Superior temporal gyrus (tissue), 1 donor: ENCODE measurements at regions not wholly inside any gene's neighbourhood (a gene's known extent, or its start where the extent isn't known, plus 50 kb on each side); places are given as distances from the start of the nearest gene placed in this dataset.
"Not testable (repeated sequence)": the region's sequence is repeated elsewhere in the genome, so short reads cannot be mapped to it uniquely, and the experiment has no call there.

ENCODE experiments used
- DNase-seq: peaks from one replicate; pipeline ENCODE4 v3.0.0-alpha.2; 2016; ENCODE audit errors: extremely low spot score

DNA sequence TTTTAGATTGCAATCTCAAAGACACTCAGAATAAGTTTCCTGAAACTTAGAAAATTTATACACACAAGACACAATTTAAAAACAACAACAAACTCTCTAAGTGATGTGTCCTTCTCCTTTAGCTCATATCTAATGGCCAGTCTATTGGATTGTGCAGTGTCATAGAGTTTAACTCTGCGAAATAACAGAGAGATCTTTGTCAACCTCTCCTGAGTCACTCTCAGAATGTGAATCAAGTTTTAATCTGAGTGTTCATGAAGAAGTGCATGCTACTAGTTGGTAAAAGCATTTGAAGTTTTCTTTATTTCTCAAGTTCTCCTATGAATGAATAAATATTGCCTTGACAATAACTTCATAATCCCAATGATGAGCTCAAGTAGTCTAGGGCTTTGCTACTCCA is 284.5 kb upstream of the DNAJC19 start:
- DNase-seq = no peak

DNA sequence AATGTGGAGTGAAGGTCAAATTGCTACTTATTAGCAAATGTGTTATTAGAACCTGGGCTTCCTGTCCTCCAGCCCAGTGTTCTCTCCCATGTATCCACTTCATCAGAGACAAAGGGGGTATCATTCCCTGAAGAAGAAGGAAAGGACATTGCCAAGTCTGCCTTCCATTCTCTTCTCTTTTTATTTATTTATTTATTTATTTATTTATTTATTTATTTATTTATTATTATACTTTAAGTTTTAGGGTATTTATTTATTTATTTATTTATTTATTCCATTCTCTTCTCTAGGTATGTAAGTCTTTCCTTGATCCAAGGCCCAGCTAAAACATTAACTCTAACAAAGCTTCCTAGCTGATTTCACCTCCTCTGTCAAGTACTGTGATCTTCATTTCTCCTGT is 277.8 kb upstream of the DNAJC19 start:
- DNase-seq = no peak

DNA sequence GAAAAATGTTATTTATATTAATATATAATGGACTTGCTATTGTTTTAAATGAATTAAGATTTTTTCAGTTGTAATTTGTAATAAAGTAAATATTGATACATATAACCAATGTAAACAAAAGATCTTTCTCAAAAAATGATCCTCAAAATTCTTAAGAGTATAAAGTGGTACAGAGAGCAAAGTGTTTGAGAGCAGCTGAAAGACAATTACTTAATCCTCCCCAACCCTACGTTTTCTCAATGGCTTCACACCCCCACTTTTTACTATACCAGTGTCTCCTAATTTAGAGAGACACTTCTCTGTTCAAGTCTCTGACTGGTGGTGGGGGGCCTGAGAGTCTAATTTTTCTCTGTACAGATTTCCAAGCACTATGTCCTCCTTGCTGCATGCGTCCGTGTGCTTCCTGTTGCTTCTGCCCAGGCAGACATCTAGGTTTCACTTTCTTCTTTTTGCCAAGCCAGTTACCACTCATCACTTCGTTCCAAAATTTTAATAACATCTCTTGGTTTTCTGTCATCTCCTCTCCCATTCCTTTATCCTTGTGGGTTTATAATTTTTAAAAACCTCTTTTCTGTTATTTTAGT is 276.3 kb upstream of the DNAJC19 start:
- no peak for DNase-seq

DNA sequence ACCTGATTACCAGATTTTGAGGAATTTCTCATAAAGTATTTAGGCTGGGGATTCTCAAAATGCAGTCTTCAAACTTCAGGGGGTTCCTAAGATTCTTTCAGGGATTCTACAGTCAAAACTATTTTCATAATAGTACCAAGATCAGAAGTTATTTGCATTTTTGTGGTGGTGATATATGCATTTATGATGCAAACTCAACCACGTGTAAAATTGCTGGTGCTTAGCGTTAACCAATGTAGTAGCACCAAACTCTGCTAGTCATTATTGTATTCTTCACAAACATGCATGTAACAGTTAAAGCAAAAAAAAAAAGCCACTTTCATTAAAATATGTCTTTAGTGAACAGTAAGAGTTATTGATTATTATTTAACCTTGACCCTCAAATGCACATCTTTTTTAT is 274.9 kb upstream of the DNAJC19 start:
- no peak for DNase-seq

DNA sequence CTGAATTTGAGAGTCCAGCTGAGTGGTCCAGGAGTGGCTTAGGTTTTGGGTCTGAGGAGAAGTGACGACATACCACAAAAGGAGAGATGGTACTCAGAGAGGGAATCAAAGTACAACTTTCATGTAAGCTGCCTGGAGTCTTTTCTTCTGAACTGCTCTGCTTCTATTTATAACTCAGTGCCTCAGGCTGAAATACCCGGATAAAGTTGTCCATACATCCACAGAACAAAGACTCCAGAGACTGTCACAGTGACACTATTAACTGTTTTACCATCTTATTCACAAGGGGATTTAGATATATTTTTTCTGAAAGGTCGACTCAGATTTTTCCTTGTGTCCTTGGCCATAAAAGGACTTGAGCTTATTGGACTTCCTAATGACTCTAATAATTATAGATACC is 264.3 kb upstream of the DNAJC19 start:
- no peak for DNase-seq

DNA sequence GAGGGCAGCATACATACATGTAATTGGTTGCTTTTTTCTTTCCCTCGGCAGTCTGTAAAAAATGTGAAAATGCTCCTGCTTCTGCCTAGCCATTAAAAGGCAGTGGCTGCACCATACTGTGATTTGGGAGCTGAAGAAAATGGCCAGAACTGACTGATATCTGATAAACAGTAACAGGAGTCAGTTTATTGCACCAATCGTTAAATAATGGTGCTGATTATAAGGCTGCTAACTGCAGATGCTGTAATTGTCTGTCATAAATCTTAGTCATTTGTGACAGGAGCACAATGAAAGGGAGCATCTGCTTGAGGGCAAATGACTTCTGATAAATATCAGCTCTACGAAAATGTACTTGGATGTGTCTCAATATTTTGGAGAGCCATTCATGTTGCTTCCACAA is 263.1 kb upstream of the DNAJC19 start:
- no peak for DNase-seq

DNA sequence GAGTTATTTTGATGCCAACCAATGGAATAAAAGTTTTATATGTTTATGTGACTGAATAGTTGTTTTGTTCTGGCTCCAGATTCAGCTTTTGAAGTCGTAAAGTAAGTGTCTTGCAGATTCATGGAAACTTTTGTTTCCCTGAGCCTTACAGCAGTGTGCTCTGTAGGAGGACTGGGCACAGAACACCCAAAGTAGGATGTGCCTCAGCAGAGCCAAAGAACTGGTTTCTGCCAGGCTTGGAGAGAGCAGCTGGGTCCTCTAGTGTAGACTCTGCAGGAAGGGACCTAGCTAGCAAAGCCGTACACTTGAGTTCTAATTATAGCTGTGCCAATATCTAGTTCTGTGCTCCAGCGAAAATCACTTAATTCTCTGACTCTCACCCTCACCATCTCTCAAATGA is 261.2 kb upstream of the DNAJC19 start:
- DNase-seq = no peak

DNA sequence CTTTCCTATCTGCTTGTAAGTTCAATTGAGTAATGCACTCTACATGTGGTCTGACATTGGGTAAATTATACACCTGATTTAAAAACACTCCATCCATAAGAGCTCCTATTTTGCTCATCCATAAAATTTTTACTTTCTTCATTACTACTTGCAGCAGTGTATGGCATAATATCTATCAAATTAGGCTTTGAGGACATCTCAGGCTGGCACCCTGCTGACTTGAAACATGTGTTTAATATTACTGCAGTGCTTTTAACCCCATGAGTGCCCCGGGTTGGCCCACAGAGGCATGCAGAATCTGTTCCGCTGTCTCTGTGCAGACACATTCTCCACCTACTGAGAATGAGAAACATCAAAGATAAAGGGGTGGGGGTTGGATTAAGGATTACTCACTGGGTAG is 249.9 kb upstream of the DNAJC19 start:
- no peak for DNase-seq

DNA sequence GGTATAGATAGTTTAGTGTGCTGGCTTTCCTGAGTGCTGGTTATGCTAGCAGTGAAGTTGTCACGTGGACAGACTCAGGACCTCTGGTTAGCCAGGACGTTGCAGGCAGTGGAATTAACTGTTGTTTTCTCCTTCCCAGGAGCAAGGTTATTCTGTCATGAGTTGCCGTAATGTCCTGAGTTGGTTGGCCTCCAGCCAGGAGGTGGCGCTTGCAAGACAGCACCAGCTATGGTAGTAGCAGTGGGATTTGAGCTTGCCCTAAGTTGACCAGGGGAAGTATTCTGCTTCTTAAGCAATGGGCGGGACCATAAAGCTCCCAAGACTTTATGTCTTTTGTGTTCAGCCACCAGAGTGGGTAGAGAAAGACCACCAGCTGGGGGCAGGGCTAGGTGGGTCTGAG is 240.7 kb upstream of the DNAJC19 start:
- no peak for DNase-seq

DNA sequence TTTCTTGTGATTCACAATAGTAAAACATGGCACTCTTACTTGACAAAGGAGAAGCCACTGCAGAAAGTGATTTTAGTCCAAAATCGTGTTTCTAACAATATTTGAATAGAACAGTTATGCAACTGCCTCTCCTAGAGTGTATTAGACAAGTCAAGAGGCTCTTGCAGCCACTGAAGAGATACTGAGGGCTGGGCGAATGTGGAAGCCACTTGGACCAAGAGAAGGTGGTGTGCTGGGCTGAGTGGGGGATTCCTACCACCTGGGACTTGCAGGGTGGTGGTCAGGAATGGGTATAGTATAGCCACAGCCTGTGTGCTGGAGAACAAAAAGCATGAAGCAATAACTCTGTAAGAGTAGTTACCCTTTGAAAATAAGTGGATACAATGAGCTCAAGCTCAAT is 223.8 kb upstream of the DNAJC19 start:
- no peak for DNase-seq

DNA sequence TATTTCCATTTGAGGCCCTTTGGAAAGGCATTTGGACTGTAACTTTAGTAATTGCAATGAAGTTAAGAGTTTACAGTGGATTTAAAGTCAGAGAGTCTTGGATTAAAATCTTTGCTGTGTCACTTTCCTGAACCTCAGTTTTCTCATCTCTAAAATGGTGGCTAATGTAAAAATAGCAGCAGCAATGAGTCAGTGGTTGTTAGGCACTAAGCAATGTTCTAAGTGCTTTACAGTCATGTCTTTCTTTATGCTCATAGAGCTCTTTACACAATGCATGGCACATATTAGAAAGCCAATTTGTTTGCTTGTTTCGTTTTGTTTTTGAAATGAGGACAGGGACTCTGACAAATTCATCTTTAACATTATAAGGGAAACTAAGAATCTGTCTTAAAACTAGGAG is 222.7 kb upstream of the DNAJC19 start:
- DNase-seq = no peak

DNA sequence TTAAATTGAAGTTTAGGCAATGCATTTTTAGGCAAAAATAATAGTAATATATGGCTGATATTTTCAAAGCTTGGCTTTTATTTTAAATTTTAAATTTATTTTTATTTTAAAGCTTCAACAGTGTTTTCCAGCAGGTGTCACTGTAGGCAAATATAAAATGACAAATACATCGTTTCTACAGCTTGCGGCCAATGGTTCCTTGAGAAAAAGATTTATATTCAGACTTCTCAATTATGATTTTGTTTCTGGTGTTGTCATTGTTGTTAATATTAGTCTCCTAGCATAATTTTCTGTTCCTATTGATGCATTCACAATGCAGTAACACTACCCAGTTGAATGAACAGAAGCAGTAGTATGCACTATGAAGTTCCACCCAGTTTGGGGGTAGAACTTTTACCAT is 220.7 kb upstream of the DNAJC19 start:
- peak; percentile 75 for DNase-seq

DNA sequence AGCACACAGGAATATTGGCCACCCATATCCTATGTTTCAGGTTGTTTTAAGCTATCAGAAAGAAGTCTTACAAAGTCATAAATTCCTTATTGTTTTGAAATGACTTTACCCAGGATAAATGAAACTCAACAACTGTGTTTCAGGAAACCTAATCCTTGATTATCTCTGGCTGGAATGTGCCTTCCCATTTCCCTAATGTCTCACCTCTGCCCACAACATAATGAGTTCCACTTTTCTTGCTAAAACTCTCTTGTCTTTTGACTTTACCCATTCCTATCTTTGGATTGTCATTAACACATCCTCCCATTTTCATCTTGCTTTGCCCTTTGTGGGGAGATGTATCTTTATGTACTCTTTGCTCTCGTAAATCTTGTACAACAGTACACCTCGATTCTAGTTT is 200.0 kb upstream of the DNAJC19 start:
- no peak for DNase-seq

DNA sequence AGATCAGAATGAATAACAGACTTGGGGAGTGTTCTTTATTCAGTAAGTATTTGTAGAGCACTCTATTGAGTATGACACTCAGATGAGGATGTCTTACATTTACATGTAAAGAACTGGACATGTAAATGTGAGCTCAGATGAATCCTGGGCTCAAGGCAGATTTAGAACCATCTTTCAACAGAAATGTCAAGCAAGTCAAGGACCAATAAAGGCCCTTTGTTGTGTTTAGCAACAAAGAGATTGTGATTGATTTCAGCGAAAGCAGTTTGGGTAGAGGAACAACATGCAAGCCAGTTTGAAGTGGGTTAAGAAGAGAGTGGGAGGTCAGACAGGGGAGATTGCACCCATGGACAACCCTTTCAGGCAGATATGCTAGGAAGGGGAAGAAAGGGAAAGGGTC is 194.2 kb upstream of the DNAJC19 start:
- DNase-seq = no peak

DNA sequence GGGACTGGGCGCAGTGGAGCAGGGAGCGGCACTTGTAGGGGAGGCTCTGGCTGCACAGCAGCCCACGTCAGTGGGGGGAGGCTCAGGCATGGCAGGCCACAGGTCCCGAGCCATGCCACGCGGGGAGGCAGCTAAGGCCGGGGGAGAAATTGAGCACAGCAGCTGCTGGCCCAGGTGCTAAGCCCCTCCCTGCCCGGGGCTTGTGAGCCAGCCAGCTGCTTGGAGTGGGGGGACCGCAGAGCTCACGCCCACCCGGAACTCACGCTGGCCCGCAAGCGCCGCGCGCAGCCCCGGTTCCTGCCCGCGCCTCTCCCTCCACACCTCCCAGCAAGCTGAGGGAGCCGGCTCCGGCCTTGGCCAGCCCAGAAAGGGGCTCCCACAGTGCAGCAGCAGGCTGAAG is 193.5 kb upstream of the DNAJC19 start:
- not testable (repeated sequence) for DNase-seq

DNA sequence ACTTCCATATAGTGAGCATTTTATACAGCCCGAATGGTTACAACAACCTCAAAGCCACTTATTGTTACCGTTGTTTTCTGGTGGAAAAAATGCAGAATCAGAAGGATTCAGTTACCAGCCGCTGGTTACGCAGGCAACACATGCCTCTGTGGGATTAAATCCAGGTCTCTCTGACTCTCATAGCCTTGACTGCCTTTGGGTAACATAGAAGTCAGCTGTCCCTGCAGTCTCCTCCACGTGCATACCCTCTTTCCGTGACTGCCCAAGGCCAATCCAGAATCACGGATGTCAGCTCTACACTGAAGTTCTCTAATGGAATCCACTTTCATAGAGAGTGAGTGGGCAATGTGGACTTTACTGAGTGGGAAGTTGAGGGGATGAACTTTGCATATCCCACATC is 189.5 kb upstream of the DNAJC19 start:
- DNase-seq = no peak

DNA sequence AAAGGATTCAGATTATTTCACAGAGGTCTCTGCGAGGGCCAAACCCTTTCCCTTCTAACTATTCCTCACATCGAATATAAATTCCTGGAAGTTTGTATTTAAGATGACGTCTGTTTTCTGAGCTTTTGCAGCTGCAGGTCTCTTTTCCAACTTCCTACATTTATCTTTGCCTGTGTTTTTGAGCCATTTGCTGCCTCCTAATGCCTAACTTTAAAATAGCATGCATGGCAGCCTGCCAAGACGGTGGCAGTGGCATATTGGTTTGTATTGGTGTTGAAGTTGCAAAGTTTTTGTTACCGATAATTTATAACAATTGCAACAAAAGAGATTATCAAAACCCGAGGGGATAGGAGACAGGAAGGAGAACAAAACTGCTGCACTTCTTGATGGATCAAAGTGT is 187.1 kb upstream of the DNAJC19 start:
- DNase-seq = peak; percentile 89

DNA sequence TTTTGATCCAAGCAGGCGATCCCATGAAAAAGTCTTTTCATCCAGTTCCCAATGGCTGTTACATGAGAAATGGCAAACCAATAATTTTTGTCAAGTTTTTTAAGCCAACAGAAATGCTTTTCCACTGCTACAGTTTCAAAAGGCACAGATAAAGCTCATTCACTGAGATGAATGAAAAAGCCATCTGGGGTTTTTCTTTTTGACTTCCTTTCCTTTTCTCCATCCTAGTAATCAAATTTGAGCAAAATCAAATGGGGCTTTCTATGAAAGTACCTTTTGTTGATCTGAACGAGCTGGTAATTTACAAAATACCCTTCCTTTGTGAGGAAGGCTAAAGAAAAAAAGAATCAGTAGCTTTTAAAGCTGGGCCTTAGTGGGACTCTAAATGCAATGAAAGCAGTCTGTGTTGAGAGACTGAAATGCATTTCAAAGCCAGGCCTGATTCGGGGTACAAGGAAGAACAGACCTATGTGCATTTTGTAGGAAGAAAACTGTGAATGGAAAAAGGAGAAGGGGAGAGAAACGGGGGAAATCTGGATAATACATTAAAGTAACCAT is 185.2 kb upstream of the DNAJC19 start:
- DNase-seq = peak; percentile 31

DNA sequence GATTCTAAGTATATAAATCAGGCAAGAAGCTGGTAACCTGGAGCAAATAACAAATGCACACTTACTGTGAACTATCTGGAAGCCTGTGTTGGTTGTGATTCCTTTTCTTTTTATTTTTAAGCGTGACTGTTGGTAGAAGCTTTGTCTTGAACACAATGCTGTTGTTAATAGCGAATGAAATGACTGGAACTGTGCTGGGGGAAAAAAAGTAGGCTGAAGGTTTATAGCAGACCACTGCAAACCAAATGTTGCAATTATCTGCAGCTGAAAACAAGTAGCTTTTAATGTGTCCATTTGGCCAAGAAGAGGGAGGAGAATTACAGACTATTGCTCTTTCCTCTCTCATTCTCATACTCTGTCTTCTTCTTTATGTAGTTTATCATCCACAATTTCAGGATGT is 184.5 kb upstream of the DNAJC19 start:
- no peak for DNase-seq

DNA sequence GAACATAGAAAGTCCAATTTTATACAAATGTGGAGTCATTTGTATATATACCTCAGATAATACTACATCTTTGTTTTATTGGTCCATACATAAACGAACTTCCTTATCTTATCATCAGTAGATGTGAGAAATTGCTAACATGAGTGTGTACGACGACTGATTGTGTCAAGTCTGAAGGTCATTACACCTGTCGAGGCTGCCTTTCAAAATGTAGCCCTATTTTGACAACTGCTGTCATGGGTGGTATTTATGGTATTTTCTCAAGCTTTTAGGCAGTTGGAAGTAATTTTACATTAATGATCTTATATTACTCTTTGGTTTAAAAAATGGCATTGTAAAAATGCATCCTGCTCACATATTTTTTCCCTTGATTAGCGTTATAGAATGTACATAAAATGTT is 183.7 kb upstream of the DNAJC19 start:
- DNase-seq = no peak

DNA sequence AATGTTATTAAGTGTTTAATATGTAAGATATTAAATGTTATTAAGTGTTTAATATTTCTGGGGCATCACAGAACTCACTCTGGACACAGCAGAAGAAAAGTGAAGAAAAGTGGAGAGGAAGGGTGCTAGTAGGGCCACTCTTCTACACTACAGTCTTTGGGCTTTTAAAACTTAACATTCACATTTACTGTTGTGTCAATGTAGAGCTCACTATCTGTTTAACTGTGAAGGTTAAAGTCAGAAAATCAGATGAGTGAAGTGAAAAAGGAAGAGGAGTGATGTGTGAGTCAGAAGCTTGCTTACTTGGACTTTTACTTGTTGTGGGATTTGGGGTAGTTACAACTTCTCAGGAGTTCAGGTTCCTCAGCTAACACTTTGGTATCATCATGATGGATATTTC is 145.3 kb upstream of the DNAJC19 start:
- DNase-seq = no peak

DNA sequence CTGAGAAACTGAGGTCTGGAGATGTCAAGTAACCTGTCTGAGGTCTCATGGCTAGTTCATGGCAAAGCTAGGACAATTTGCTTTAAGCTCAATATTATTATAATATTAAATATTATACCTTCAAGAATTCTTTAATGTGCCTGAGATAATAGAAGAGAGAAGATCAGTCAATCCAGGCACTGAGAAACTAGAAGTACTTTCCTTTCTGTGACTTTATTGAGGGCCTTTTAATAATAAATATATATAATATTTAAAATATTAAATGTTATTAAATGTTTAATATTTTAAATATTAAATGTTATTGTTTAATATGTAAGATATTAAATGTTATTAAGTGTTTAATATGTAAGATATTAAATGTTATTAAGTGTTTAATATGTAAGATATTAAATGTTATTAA is 144.3 kb upstream of the DNAJC19 start:
- DNase-seq = no peak

DNA sequence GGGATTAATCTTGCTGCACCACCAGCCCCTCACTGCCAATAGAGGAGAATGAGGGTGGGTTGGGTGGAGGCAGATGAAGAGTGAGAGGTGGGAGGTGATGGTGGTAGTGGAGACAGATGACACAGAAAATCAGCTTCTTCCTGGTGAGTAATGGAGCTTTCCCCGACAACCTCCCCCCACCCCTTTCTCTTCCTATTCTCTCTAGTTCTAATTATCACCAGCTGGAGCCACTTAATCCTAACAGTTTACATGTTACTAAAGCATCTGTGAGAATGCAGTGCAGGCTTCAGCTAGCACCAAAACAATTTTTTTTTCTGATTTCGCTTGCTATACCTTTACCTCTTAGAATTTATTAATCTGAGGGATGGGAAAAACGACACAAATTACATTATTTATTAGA is 116.1 kb upstream of the DNAJC19 start:
- DNase-seq = no peak

DNA sequence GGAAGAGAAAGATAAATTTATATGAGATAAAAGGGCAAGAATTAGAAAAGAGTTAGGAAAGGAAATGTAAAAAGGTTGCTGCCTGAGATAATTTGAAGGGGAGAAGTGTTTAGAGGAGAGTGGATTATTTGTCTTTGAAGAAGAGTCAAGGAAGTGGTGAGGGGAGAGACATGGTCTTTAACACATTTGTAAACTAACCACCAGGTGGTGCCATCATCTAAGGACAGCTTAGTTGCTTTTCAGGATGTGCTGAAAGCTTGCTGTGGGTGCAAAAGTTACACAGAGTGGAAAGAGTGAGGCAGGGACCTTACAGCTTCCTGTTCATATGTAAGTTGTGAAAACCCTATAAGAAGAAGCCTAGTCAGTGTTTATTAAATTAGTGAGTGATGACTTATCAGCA is 114.1 kb upstream of the DNAJC19 start:
- DNase-seq = no peak
